ENCODE measurements at regions not wholly inside any gene's neighbourhood (a gene's known extent, or its start where the extent isn't known, plus 50 kb on each side); places are given as distances from the start of the nearest gene placed in this dataset.

- DNase-seq (ENCODE audit: low read depth), result no peak
- TF ChIP-seq CTCF (IDR thresholded peaks at IDR 0.05; ENCODE audit: insufficient read depth, low read length), result no peak
- H3K4me3 ChIP-seq (ENCODE audit: low read depth, low read length), result no peak overlapping the region
These were observed 65.4 kb downstream of the RBFOX3 start for GRCh38 chr17:79545251-79546005.

GRCh38 chr17:79544142-79544914 lies 66.5 kb downstream of the RBFOX3 start:
- TF ChIP-seq CTCF (IDR thresholded peaks at IDR 0.05; ENCODE audit: insufficient read depth, low read length), result no peak
- DNase-seq (ENCODE audit: low read depth), result no peak
- no peak overlapping the region for H3K4me3 ChIP-seq (ENCODE audit: low read depth, low read length)

- H3K4me3 ChIP-seq (ENCODE audit: low read depth, low read length), result no peak overlapping the region
- TF ChIP-seq CTCF (IDR thresholded peaks at IDR 0.05; ENCODE audit: insufficient read depth, low read length), result no peak
- no peak for DNase-seq (ENCODE audit: low read depth)
These were observed 67.3 kb downstream of the RBFOX3 start for GRCh38 chr17:79543531-79543930.

GRCh38 chr17:79542718-79543117 lies 68.1 kb downstream of the RBFOX3 start:
- no peak overlapping the region for H3K4me3 ChIP-seq (ENCODE audit: low read depth, low read length)
- no peak for DNase-seq (ENCODE audit: low read depth)
- no peak for TF ChIP-seq CTCF (IDR thresholded peaks at IDR 0.05; ENCODE audit: insufficient read depth, low read length)

GRCh38 chr17:79541056-79541850 lies 69.6 kb downstream of the RBFOX3 start:
- TF ChIP-seq CTCF (IDR thresholded peaks at IDR 0.05; ENCODE audit: insufficient read depth, low read length), result no peak
- no peak overlapping the region for H3K4me3 ChIP-seq (ENCODE audit: low read depth, low read length)
- no peak for DNase-seq (ENCODE audit: low read depth)

- DNase-seq (ENCODE audit: low read depth), result no peak
- H3K4me3 ChIP-seq (ENCODE audit: low read depth, low read length), result no peak overlapping the region
- no peak for TF ChIP-seq CTCF (IDR thresholded peaks at IDR 0.05; ENCODE audit: insufficient read depth, low read length)
These were observed 70.7 kb downstream of the RBFOX3 start for GRCh38 chr17:79539944-79540705.

Data from fibroblast of the aortic adventitia (primary cell).